ENCODE measurements at regions not wholly inside any gene's neighbourhood (a gene's known extent, or its start where the extent isn't known, plus 50 kb on each side); places are given as distances from the start of the nearest gene placed in this dataset.

- Histone ChIP-seq H3K9ac (ENCODE audit: low read length) (no peak overlapping the region), H3K4me3 (ENCODE audit: low read length) (no peak overlapping the region), H3K9me3 (ENCODE audit: control insufficient read depth, low read length) (no peaks in the 10 kb centered on the region), H3K36me3 (ENCODE audit: control insufficient read depth, insufficient read depth, low read length) (no peaks in the 10 kb centered on the region), H3K27me3 (ENCODE audit: control insufficient read depth, insufficient read depth, low read length) (no peaks in the 10 kb centered on the region), H3K4me1 (ENCODE audit: control insufficient read depth, insufficient read depth, low read length) (no peaks in the 10 kb centered on the region)
These were observed 618.0 kb downstream of the DACH1 start for GRCh38 chr13:71249011-71249410.

GRCh38 chr13:71244161-71244560, 622.8 kb downstream of the DACH1 start:
- H3K4me1 ChIP-seq (ENCODE audit: control insufficient read depth, insufficient read depth, low read length): peaks cover 7% of the 10 kb centered on the region
- no peaks in the 10 kb centered on the region for H3K27me3 ChIP-seq (ENCODE audit: control insufficient read depth, insufficient read depth, low read length)
- no peak overlapping the region for H3K4me3 ChIP-seq (ENCODE audit: low read length)
- H3K36me3 ChIP-seq (ENCODE audit: control insufficient read depth, insufficient read depth, low read length): no peaks in the 10 kb centered on the region
- H3K9me3 ChIP-seq (ENCODE audit: control insufficient read depth, low read length): no peaks in the 10 kb centered on the region
- no peak overlapping the region for H3K9ac ChIP-seq (ENCODE audit: low read length)

GRCh38 chr13:71242201-71242600, 624.8 kb downstream of the DACH1 start:
- no peak overlapping the region for H3K4me3 ChIP-seq (ENCODE audit: low read length)
- H3K27me3 ChIP-seq (ENCODE audit: control insufficient read depth, insufficient read depth, low read length): no peaks in the 10 kb centered on the region

DNA sequence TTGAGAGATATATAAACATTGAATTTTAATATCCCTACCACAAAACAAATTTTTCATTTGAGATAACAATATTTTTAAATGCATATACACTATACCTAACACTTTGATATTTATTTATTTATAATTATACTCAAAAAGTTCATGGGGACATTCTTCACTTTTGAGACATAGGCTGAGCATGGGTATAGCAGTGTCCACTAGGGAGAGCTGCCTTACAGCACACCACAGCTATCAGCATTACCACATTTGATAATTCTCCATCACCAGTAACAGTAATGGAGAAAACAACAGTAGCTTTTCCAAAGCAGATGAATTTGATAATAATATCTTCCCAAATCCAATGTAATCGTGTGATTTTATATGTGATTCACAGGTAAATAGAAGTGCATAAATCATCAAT, 626.1 kb downstream of the DACH1 start:
- H3K27me3 ChIP-seq (ENCODE audit: control insufficient read depth, insufficient read depth, low read length): no peaks in the 10 kb centered on the region

More at GRCh38 chr13:71242201-71242600, 624.8 kb downstream of the DACH1 start:
- H3K36me3 ChIP-seq (ENCODE audit: control insufficient read depth, insufficient read depth, low read length): no peaks in the 10 kb centered on the region
- H3K9me3 ChIP-seq (ENCODE audit: control insufficient read depth, low read length): no peaks in the 10 kb centered on the region
- H3K4me1 ChIP-seq (ENCODE audit: control insufficient read depth, insufficient read depth, low read length): peaks cover 7% of the 10 kb centered on the region
- H3K9ac ChIP-seq (ENCODE audit: low read length): no peak overlapping the region

DNA sequence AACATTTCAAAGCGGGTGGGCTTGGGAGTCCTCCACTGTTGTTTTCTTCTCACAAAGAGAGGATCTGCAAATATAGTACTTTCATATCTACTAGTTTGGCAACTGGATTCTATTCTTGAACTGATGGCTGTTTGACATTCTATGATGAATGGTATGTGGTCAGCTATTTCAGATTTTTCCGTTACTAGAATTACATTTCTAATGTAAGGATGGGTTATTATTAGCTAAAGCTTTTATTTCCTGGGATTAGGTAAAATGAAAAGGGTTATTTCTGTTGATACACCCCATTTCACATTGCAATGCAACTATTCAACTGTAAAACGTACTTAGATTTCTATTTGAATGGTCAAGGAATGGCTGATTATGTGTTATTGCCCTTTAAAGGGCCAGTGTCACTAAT, 629.7 kb downstream of the DACH1 start:
- Histone ChIP-seq H3K36me3 (ENCODE audit: control insufficient read depth, insufficient read depth, low read length) (no peaks in the 10 kb centered on the region), H3K4me3 (ENCODE audit: low read length) (no peak overlapping the region), H3K4me1 (ENCODE audit: control insufficient read depth, insufficient read depth, low read length) (peaks cover 5% of the 10 kb centered on the region), H3K27me3 (ENCODE audit: control insufficient read depth, insufficient read depth, low read length) (no peaks in the 10 kb centered on the region), H3K9ac (ENCODE audit: low read length) (no peak overlapping the region), H3K9me3 (ENCODE audit: control insufficient read depth, low read length) (no peaks in the 10 kb centered on the region)

More for the DNA sequence above, 626.1 kb downstream of the DACH1 start:
- Histone ChIP-seq H3K4me3 (ENCODE audit: low read length) (no peak overlapping the region), H3K4me1 (ENCODE audit: control insufficient read depth, insufficient read depth, low read length) (peaks cover 7% of the 10 kb centered on the region), H3K9me3 (ENCODE audit: control insufficient read depth, low read length) (no peaks in the 10 kb centered on the region), H3K36me3 (ENCODE audit: control insufficient read depth, insufficient read depth, low read length) (no peaks in the 10 kb centered on the region), H3K9ac (ENCODE audit: low read length) (no peak overlapping the region)

- H3K36me3 ChIP-seq (ENCODE audit: control insufficient read depth, insufficient read depth, low read length): no peaks in the 10 kb centered on the region
- H3K9me3 ChIP-seq (ENCODE audit: control insufficient read depth, low read length): no peaks in the 10 kb centered on the region
- H3K9ac ChIP-seq (ENCODE audit: low read length): no peak overlapping the region
- H3K4me1 ChIP-seq (ENCODE audit: control insufficient read depth, insufficient read depth, low read length): peaks cover 6% of the 10 kb centered on the region
- no peak overlapping the region for H3K4me3 ChIP-seq (ENCODE audit: low read length)
- H3K27me3 ChIP-seq (ENCODE audit: control insufficient read depth, insufficient read depth, low read length): no peaks in the 10 kb centered on the region
These were observed 647.1 kb downstream of the DACH1 start for GRCh38 chr13:71219698-71220415.

DNA sequence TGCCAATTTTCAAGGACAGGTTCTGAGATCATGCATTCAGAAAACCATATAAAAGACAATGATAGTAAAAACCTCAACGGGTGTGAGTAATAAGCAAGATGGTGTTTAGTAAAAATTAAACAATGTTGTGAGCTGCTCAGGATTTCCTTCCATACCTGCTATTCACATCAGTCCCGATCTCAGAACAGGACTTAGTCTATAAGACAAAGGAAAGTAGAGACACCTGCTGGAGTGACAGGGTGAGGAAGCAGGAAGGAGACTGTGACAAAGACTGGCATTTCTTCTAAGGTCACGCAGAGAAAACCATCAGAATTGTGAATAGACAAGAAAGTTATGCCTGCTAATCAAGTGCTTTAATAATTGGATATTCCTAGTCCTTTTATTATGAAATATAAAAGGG, 648.0 kb downstream of the DACH1 start:
- Histone ChIP-seq H3K4me3 (ENCODE audit: low read length) (no peak overlapping the region), H3K4me1 (ENCODE audit: control insufficient read depth, insufficient read depth, low read length) (peaks cover 6% of the 10 kb centered on the region), H3K36me3 (ENCODE audit: control insufficient read depth, insufficient read depth, low read length) (no peaks in the 10 kb centered on the region), H3K9me3 (ENCODE audit: control insufficient read depth, low read length) (no peaks in the 10 kb centered on the region), H3K9ac (ENCODE audit: low read length) (no peak overlapping the region), H3K27me3 (ENCODE audit: control insufficient read depth, insufficient read depth, low read length) (no peaks in the 10 kb centered on the region)

DNA sequence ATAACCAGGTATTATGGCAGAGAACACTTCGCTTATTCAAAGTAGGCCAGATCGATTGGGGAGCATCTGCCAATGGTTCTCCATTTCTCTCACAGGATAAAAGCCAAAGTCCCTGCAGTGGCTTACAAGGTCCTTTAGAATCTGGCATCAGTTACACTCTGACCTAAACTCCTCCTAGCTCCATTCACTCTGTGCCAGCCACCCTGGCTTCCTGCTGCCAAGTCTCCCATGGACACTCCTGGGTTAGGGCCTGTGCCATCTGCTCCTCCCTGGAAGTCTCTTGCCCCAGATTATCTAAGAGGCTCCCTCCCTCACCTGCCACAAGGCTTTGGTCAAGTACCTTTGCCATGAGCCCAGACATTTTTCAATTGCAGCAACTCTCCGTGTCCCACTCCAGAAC, 649.2 kb downstream of the DACH1 start:
- Histone ChIP-seq H3K36me3 (ENCODE audit: control insufficient read depth, insufficient read depth, low read length) (no peaks in the 10 kb centered on the region), H3K27me3 (ENCODE audit: control insufficient read depth, insufficient read depth, low read length) (no peaks in the 10 kb centered on the region), H3K9me3 (ENCODE audit: control insufficient read depth, low read length) (no peaks in the 10 kb centered on the region), H3K9ac (ENCODE audit: low read length) (no peak overlapping the region), H3K4me3 (ENCODE audit: low read length) (no peak overlapping the region), H3K4me1 (ENCODE audit: control insufficient read depth, insufficient read depth, low read length) (peaks cover 6% of the 10 kb centered on the region)

- Histone ChIP-seq H3K9me3 (ENCODE audit: control insufficient read depth, low read length) (no peaks in the 10 kb centered on the region), H3K27me3 (ENCODE audit: control insufficient read depth, insufficient read depth, low read length) (no peaks in the 10 kb centered on the region), H3K36me3 (ENCODE audit: control insufficient read depth, insufficient read depth, low read length) (no peaks in the 10 kb centered on the region), H3K4me1 (ENCODE audit: control insufficient read depth, insufficient read depth, low read length) (peaks cover 6% of the 10 kb centered on the region), H3K4me3 (ENCODE audit: low read length) (no peak overlapping the region), H3K9ac (ENCODE audit: low read length) (no peak overlapping the region)
These were observed 652.2 kb downstream of the DACH1 start for GRCh38 chr13:71214821-71215220.

- no peaks in the 10 kb centered on the region for H3K9me3 ChIP-seq (ENCODE audit: control insufficient read depth, low read length)
- H3K36me3 ChIP-seq (ENCODE audit: control insufficient read depth, insufficient read depth, low read length): no peaks in the 10 kb centered on the region
- H3K27me3 ChIP-seq (ENCODE audit: control insufficient read depth, insufficient read depth, low read length): no peaks in the 10 kb centered on the region
- H3K4me3 ChIP-seq (ENCODE audit: low read length): no peak overlapping the region
- H3K4me1 ChIP-seq (ENCODE audit: control insufficient read depth, insufficient read depth, low read length): peaks cover 6% of the 10 kb centered on the region
- H3K9ac ChIP-seq (ENCODE audit: low read length): no peak overlapping the region
These were observed 652.6 kb downstream of the DACH1 start for GRCh38 chr13:71214357-71214756.

- Histone ChIP-seq H3K9ac (ENCODE audit: low read length) (no peak overlapping the region), H3K9me3 (ENCODE audit: control insufficient read depth, low read length) (no peaks in the 10 kb centered on the region), H3K36me3 (ENCODE audit: control insufficient read depth, insufficient read depth, low read length) (no peaks in the 10 kb centered on the region), H3K4me1 (ENCODE audit: control insufficient read depth, insufficient read depth, low read length) (peaks cover under 1% of the 10 kb centered on the region), H3K27me3 (ENCODE audit: control insufficient read depth, insufficient read depth, low read length) (no peaks in the 10 kb centered on the region), H3K4me3 (ENCODE audit: low read length) (no peak overlapping the region)
These were observed 653.7 kb downstream of the DACH1 start for GRCh38 chr13:71213252-71213821.

DNA sequence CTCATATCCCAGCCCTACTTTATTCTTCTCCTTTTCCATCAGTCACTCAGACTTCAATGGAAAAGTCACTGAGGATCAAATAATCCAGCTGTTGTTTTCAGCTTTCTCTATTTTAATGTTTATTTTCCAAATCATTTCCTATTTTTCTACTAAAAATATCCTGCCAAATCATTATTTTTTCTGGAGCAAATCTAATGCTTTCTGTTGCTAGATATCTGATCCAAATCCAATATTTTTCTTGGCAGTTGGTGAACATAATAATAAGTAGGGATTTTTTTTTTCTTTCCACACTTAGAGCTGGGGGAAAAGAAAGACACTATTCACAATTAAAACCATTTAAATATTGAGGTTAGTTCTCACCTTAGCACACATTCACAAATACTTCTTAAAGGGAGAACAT, 656.1 kb downstream of the DACH1 start:
- H3K36me3 ChIP-seq (ENCODE audit: control insufficient read depth, insufficient read depth, low read length): no peaks in the 10 kb centered on the region
- H3K27me3 ChIP-seq (ENCODE audit: control insufficient read depth, insufficient read depth, low read length): no peaks in the 10 kb centered on the region
- no peaks in the 10 kb centered on the region for H3K4me1 ChIP-seq (ENCODE audit: control insufficient read depth, insufficient read depth, low read length)
- H3K9ac ChIP-seq (ENCODE audit: low read length): no peak overlapping the region
- no peak overlapping the region for H3K4me3 ChIP-seq (ENCODE audit: low read length)
- no peaks in the 10 kb centered on the region for H3K9me3 ChIP-seq (ENCODE audit: control insufficient read depth, low read length)

Data from mucosa of stomach (tissue), 1 donor.